ENCODE measurements at regions not wholly inside any gene's neighbourhood (a gene's known extent, or its start where the extent isn't known, plus 50 kb on each side); places are given as distances from the start of the nearest gene placed in this dataset.

GRCh38 chr6:40725390-40725789, 138.2 kb upstream of the LRFN2 start:
- Histone ChIP-seq H3K27ac (no peak overlapping the region), H3K36me3 (no peaks in the 10 kb centered on the region), H3K4me1 (peaks cover 0 to under 1% (median under 1%) of the 10 kb centered on the region in 4 donors), H3K27me3 (no peaks in the 10 kb centered on the region), H3K4me3 (no peak overlapping the region), H3K9me3 (no peaks in the 10 kb centered on the region)
- DNase-seq (no peak), ATAC-seq (ENCODE audit: low FRiP score in 2 of 2) (no peak)
- WGBS, 2 donors, result 83 to 96% methylated on average over 2 of the region's 2 CpGs
- TF ChIP-seq CTCF (IDR thresholded peaks at IDR 0.05) (no peak), EP300 (IDR thresholded peaks at IDR 0.05) (no peak), POLR2A (IDR thresholded peaks at IDR 0.05) (no peak), POLR2AphosphoS5 (IDR thresholded peaks at IDR 0.05) (no peak)

GRCh38 chr6:40724886-40725285, 137.7 kb upstream of the LRFN2 start:
- 79 to 80% methylated on average over 3 of the region's 3 CpGs for WGBS, 2 donors
- Histone ChIP-seq H3K27ac (no peak overlapping the region), H3K9me3 (no peaks in the 10 kb centered on the region), H3K4me3 (no peak overlapping the region), H3K27me3 (no peaks in the 10 kb centered on the region), H3K4me1 (peaks cover 4 to 6% (median 5%) of the 10 kb centered on the region in 4 donors), H3K36me3 (no peaks in the 10 kb centered on the region)
- no peak for DNase-seq
- TF ChIP-seq POLR2A (IDR thresholded peaks at IDR 0.05), result no peak
- TF ChIP-seq CTCF (IDR thresholded peaks at IDR 0.05), result no peak
- no peak for TF ChIP-seq POLR2AphosphoS5 (IDR thresholded peaks at IDR 0.05)
- TF ChIP-seq EP300 (IDR thresholded peaks at IDR 0.05), result no peak
- ATAC-seq (ENCODE audit: low FRiP score in 2 of 2), result no peak

- no peaks in the 10 kb centered on the region for H3K27me3 ChIP-seq
- no peaks in the 10 kb centered on the region for H3K9me3 ChIP-seq
- H3K4me3 ChIP-seq, result no peak overlapping the region
- H3K36me3 ChIP-seq, result no peaks in the 10 kb centered on the region
- H3K4me1 ChIP-seq, result peaks cover 10 to 13% (median 12%) of the 10 kb centered on the region in 4 donors
- no peak for ATAC-seq (ENCODE audit: low FRiP score in 2 of 2)
- TF ChIP-seq EP300 (IDR thresholded peaks at IDR 0.05), result no peak
- TF ChIP-seq CTCF (IDR thresholded peaks at IDR 0.05), result no peak
- TF ChIP-seq POLR2A (IDR thresholded peaks at IDR 0.05), result no peak
- no peak for TF ChIP-seq POLR2AphosphoS5 (IDR thresholded peaks at IDR 0.05)
- no peak for DNase-seq
- no peak overlapping the region for H3K27ac ChIP-seq
- 70 to 76% methylated on average over 5 of the region's 5 CpGs for WGBS, 2 donors
These were observed 136.8 kb upstream of the LRFN2 start for GRCh38 chr6:40723967-40724366.

GRCh38 chr6:40722553-40723258, 135.5 kb upstream of the LRFN2 start:
- no peak for ATAC-seq (ENCODE audit: low FRiP score in 2 of 2)
- Histone ChIP-seq H3K27me3 (no peaks in the 10 kb centered on the region), H3K4me3 (no peak overlapping the region), H3K4me1 (peaks cover 10 to 13% (median 12%) of the 10 kb centered on the region in 4 donors), H3K36me3 (no peaks in the 10 kb centered on the region), H3K9me3 (no peaks in the 10 kb centered on the region), H3K27ac (no peak overlapping the region)
- TF ChIP-seq CTCF (IDR thresholded peaks at IDR 0.05), result no peak
- TF ChIP-seq EP300 (IDR thresholded peaks at IDR 0.05), result no peak
- no peak for TF ChIP-seq POLR2AphosphoS5 (IDR thresholded peaks at IDR 0.05)
- TF ChIP-seq POLR2A (IDR thresholded peaks at IDR 0.05), result no peak
- WGBS, 2 donors, result 69 to 76% methylated on average over 3 of the region's 3 CpGs
- DNase-seq, result no peak

- TF ChIP-seq EP300 (IDR thresholded peaks at IDR 0.05) (no peak), POLR2A (IDR thresholded peaks at IDR 0.05) (no peak), POLR2AphosphoS5 (IDR thresholded peaks at IDR 0.05) (no peak), CTCF (IDR thresholded peaks at IDR 0.05) (no peak)
- Histone ChIP-seq H3K4me1 (peaks cover 10 to 13% (median 12%) of the 10 kb centered on the region in 4 donors), H3K27ac (no peak overlapping the region), H3K9me3 (no peaks in the 10 kb centered on the region), H3K4me3 (no peak overlapping the region), H3K27me3 (no peaks in the 10 kb centered on the region), H3K36me3 (no peaks in the 10 kb centered on the region)
- 91% methylated on average over 4 of the region's 4 CpGs for WGBS, 2 donors
- no peak for DNase-seq
- ATAC-seq (ENCODE audit: low FRiP score in 2 of 2), result no peak
These were observed 134.9 kb upstream of the LRFN2 start for GRCh38 chr6:40722091-40722490.
